Activated T-helper 2 cell treated with anti-CD3 and anti-CD28 coated beads, Interferon-gamma antibody, Interleukin-2, Interleukin-4, amounts not matched to agents 10 μg/mL and 5 μg/mL and 100 μg/mL, durations not matched to agents 14 hours and 24 hours and 36 hours (primary cell): ENCODE measurements at regions not wholly inside any gene's neighbourhood (a gene's known extent, or its start where the extent isn't known, plus 50 kb on each side); places are given as distances from the start of the nearest gene placed in this dataset.

Source experiments
- DNase-seq: peaks from one replicate; pipeline ENCODE4 v3.0.0; 2021; ENCODE audit warnings: low spot score
- H3K27ac Mint-ChIP-seq: one replicate; pipeline ENCODE4 v1.8.0; 2021; ENCODE audit warnings: mixed read lengths
- H3K27me3 Mint-ChIP-seq: one replicate; pipeline ENCODE4 v1.8.0; 2021; ENCODE audit warnings: low read depth, mixed read lengths
- H3K36me3 Mint-ChIP-seq: one replicate; pipeline ENCODE4 v1.8.0; 2021; ENCODE audit warnings: low read depth, mixed read lengths
- H3K4me1 Mint-ChIP-seq: one replicate; pipeline ENCODE4 v1.8.0; 2021; ENCODE audit warnings: low read depth, mixed read lengths
- H3K4me3 Mint-ChIP-seq: one replicate; pipeline ENCODE4 v1.8.0; 2021; ENCODE audit warnings: low read depth, mild to moderate bottlenecking, moderate library complexity, mixed read lengths
- H3K9me3 Mint-ChIP-seq: one replicate; pipeline ENCODE4 v1.8.0; 2021; ENCODE audit warnings: mixed read lengths
- intact Hi-C: fragments of 100-400 bp; cut with micrococcal nuclease; formaldehyde crosslinking; loops from one replicate; pipeline ENCODE4 v1.15.1; 2023

- H3K27me3 Mint-ChIP-seq = no peaks in the 10 kb centered on the region
- no peak for DNase-seq
- intact Hi-C loops = no loop called here
Observed at GRCh38 chr21:38993561-38993960, 187.8 kb downstream of the ETS2 start.

GRCh38 chr21:38992737-38993136 lies 187.0 kb downstream of the ETS2 start:
- DNase-seq = no peak
- Mint-ChIP-seq H3K4me1 (peaks cover 33% of the 10 kb centered on the region), H3K27me3 (no peaks in the 10 kb centered on the region), H3K9me3 (no peaks in the 10 kb centered on the region), H3K4me3 (no peak overlapping the region), H3K36me3 (peaks cover 3% of the 10 kb centered on the region), H3K27ac (no peak overlapping the region)
- intact Hi-C loops = no loop called here

More at GRCh38 chr21:38993561-38993960, 187.8 kb downstream of the ETS2 start:
- Mint-ChIP-seq H3K36me3 (peaks cover 3% of the 10 kb centered on the region), H3K27ac (no peak overlapping the region), H3K9me3 (no peaks in the 10 kb centered on the region), H3K4me1 (peaks cover 33% of the 10 kb centered on the region), H3K4me3 (no peak overlapping the region)

GRCh38 chr21:38990424-38990794 lies 184.7 kb downstream of the ETS2 start:
- Mint-ChIP-seq H3K27me3 (no peaks in the 10 kb centered on the region), H3K27ac (no peak overlapping the region), H3K9me3 (no peaks in the 10 kb centered on the region), H3K4me1 (peaks cover 41% of the 10 kb centered on the region), H3K4me3 (no peak overlapping the region), H3K36me3 (peaks cover 2% of the 10 kb centered on the region)
- intact Hi-C loops = no loop called here
- no peak for DNase-seq

DNA sequence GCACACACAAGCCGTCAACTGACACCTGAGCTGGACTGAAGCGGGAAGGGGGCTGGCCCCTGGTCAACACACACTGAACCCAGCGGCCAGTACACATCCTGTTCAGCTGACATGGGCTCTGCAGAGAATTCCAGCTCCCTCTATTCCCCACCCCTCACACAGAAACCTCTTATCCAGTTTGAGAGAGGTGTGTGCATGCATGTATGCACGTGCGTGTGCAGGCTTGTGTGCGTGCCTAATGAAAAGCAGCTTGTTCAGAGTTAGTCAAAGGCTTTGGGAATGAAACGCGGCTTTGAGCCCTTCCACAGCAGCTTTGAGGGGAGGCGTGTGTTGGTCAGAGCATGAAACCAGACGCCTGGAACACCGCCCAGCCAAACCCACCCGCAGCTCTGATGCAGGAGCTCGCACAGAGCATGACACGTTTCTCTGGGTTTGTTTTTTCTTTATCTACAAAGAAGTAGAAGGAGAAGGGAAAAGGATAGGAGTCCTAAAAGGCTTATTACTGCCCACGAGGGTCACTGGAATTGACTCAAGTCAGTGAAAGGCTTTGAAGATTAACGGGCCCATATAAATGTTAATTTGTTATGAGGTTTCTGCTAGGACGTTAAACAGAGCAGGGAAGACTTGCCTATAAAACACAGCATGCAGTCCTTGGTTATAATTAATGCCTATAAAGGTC lies 184.2 kb downstream of the ETS2 start:
- no peaks in the 10 kb centered on the region for H3K9me3 Mint-ChIP-seq
- peaks cover 2% of the 10 kb centered on the region for H3K36me3 Mint-ChIP-seq
- H3K4me1 Mint-ChIP-seq = peaks cover 45% of the 10 kb centered on the region
- no peaks in the 10 kb centered on the region for H3K27me3 Mint-ChIP-seq
- no peak overlapping the region for H3K4me3 Mint-ChIP-seq
- intact Hi-C loops = loop anchor here (10.0 kb wide), 1 partner anchor 135 kb away; no protein-coding TSS in a partner anchor
- no peak for DNase-seq
- H3K27ac Mint-ChIP-seq = no peak overlapping the region

- intact Hi-C loops = loop anchor here (10.0 kb wide), 1 partner anchor 135 kb away; no protein-coding TSS in a partner anchor
- no peak overlapping the region for H3K27ac Mint-ChIP-seq
- DNase-seq = no peak
- peaks cover 50% of the 10 kb centered on the region for H3K4me1 Mint-ChIP-seq
- H3K4me3 Mint-ChIP-seq = no peak overlapping the region
- peaks cover 2% of the 10 kb centered on the region for H3K36me3 Mint-ChIP-seq
- no peaks in the 10 kb centered on the region for H3K27me3 Mint-ChIP-seq
- no peaks in the 10 kb centered on the region for H3K9me3 Mint-ChIP-seq
Observed at GRCh38 chr21:38989379-38989744, 183.6 kb downstream of the ETS2 start.

- H3K27me3 Mint-ChIP-seq = no peaks in the 10 kb centered on the region
- no peak overlapping the region for H3K4me3 Mint-ChIP-seq
- no peak for DNase-seq
- peaks cover 3% of the 10 kb centered on the region for H3K36me3 Mint-ChIP-seq
- intact Hi-C loops = loop anchor here (10.0 kb wide), 1 partner anchor 136 kb away; no protein-coding TSS in a partner anchor
- no peak overlapping the region for H3K27ac Mint-ChIP-seq
- no peaks in the 10 kb centered on the region for H3K9me3 Mint-ChIP-seq
- H3K4me1 Mint-ChIP-seq = peaks cover 57% of the 10 kb centered on the region
Observed at GRCh38 chr21:38988509-38989378, 183.0 kb downstream of the ETS2 start.

GRCh38 chr21:38987633-38988508 lies 182.1 kb downstream of the ETS2 start:
- H3K4me3 Mint-ChIP-seq = no peak overlapping the region

DNA sequence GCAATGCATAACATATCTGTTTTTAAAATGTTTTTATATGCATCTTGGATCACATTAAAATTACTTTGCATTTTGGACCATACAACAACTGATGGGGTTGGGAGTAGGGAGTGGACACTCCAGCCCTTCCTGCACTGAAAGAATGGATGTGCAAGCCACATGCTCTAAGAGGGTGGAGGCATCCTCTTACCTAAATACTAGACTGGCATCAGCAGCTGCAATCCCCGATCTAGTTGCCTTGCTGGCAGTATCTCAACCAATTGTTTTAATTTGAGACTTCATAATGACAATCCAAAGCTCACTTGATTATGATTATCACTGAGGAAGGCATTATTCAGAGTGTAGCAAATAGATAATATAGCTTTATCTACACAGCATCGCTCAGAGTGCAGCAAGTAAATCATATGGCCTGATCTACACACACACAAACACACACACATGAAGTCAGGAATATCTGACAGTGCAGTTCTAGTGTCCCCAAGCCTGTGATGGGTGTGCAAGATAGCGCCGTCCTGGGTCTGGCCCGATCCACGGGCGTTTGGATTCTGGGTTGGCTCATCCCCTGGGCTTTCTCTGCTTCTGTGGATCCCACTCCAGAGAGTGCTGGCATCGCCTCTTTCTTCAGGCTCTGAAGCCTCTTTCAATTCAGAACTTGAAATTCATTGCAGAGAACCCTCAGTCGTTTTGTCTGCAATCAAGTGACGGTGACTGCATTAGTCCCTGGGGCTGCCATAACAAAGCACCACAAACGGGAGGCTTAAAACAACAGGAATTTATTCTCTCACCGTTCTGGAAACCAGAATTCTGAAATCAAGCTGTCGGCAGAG lies 181.3 kb downstream of the ETS2 start:
- Mint-ChIP-seq H3K9me3 (peaks cover 4% of the 10 kb centered on the region), H3K36me3 (peaks cover 6% of the 10 kb centered on the region), H3K4me3 (no peak overlapping the region), H3K27ac (peak overlapping the region; percentile 28), H3K4me1 (peaks cover 55% of the 10 kb centered on the region), H3K27me3 (no peaks in the 10 kb centered on the region)
- intact Hi-C loops = loop anchor here (10.0 kb wide), 1 partner anchor 138 kb away; no protein-coding TSS in a partner anchor
- no peak for DNase-seq

More at GRCh38 chr21:38987633-38988508, 182.1 kb downstream of the ETS2 start:
- H3K27me3 Mint-ChIP-seq = no peaks in the 10 kb centered on the region
- peaks cover 6% of the 10 kb centered on the region for H3K36me3 Mint-ChIP-seq
- H3K9me3 Mint-ChIP-seq = peaks cover 4% of the 10 kb centered on the region
- H3K27ac Mint-ChIP-seq = no peak overlapping the region
- intact Hi-C loops = loop anchor here (10.0 kb wide), 1 partner anchor 137 kb away; no protein-coding TSS in a partner anchor
- DNase-seq = no peak
- peaks cover 58% of the 10 kb centered on the region for H3K4me1 Mint-ChIP-seq

DNA sequence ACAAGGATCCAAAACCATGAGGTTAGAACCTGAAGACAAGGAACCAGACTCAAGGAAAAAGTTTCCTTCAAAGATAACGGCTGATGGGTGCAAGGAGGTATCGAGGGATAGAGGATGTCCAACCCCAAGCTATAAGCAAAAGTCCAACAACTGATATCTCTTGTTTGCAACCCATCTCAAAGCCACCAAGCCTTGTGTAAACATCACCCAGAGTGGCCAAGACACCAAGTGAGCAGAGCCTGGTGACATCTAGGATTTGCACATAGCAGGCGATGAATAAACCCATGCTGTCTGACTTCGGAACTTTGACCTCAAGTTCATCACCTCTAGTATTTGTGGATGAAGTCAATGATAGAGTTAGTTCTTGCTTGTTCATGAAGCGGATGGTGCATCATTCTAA lies 180.7 kb downstream of the ETS2 start:
- peak overlapping the region; percentile 97 for H3K27ac Mint-ChIP-seq
- peaks cover 4% of the 10 kb centered on the region for H3K9me3 Mint-ChIP-seq
- no peak overlapping the region for H3K4me3 Mint-ChIP-seq
- H3K36me3 Mint-ChIP-seq = peaks cover 6% of the 10 kb centered on the region
- H3K4me1 Mint-ChIP-seq = peaks cover 61% of the 10 kb centered on the region
- intact Hi-C loops = loop anchor here (10.0 kb wide), 1 partner anchor 138 kb away; no protein-coding TSS in a partner anchor
- DNase-seq = no peak
- H3K27me3 Mint-ChIP-seq = no peaks in the 10 kb centered on the region

DNA sequence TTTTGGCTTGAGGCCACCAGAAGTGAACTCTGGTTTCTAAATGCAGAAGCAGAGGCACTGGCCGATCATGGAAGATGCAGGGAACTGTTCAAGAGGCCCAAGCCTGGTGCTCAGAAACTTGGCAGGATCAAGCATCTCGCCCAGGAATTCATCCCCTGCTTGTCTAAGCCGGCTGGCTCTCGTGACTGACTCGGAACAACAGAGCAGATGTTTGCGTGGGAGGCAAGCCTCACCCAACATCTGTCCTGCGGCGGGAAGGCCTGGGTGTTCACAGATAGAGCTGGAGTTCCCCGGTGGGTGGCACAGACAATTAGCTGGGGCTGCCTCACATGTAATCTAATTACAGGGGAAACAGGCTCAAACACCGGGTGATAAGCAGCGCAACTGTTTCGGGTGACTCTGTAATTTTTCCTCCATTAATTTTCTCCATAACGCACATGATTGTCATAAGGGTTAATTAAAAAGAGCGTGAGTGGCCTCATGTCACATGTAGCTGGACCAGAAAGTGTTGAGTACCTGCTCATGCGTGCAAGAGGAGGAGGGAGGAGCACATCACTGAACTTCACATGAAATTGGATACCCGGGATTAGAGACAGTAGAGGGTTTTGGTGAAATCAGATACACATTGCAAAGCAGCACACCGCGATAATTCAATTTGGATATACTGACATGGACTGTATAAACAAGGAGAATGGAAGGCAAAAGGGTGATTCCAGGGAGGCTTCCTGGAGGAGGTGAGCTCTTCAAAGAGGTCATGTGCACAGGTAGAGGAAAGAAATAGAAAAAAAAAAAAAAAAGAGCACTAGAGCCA lies 180.0 kb downstream of the ETS2 start:
- peak overlapping the region; percentile 97 for H3K27ac Mint-ChIP-seq
- intact Hi-C loops = loop anchor here (1.0 to 10.0 kb wide), 7 partner anchors 19 to 218 kb away; no protein-coding TSS in a partner anchor
- no peaks in the 10 kb centered on the region for H3K27me3 Mint-ChIP-seq
- DNase-seq = peak; percentile 72
- H3K36me3 Mint-ChIP-seq = peaks cover 6% of the 10 kb centered on the region
- H3K9me3 Mint-ChIP-seq = peaks cover 4% of the 10 kb centered on the region
- peaks cover 67% of the 10 kb centered on the region for H3K4me1 Mint-ChIP-seq
- H3K4me3 Mint-ChIP-seq = peak overlapping the region; percentile 65

DNA sequence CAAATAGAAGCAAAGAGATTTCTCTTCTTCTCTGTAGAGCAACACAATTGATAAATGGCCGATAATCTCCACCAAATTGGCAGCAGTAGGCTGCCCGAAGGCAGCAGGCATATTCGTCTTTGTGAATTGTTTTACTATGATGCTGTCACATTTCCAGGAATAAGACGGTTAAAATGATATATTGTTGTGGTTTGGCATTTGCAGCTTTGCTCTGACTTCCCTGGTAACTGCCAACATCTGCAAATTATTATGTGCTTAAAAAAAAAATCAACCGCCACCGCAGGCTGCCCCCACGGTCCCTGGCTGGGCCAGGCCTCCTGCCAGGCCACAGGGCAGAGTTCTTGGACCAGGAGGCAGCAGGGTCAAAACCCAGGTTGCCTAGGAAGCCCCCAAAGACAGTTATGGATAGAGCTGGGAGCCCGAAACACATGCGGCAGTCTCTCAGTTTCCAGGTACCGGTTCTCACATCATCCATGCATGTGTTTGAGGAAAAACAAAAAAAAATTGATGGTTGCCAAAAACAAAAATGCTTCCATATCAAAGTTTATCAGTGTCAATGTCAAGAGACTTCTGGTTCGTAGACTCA lies 179.3 kb downstream of the ETS2 start:
- intact Hi-C loops = loop anchor here (1.0 to 10.0 kb wide), 7 partner anchors 19 to 218 kb away; no protein-coding TSS in a partner anchor
- H3K9me3 Mint-ChIP-seq = peaks cover 4% of the 10 kb centered on the region
- no peaks in the 10 kb centered on the region for H3K27me3 Mint-ChIP-seq
- H3K4me3 Mint-ChIP-seq = peak overlapping the region; percentile 65
- H3K36me3 Mint-ChIP-seq = peaks cover 6% of the 10 kb centered on the region
- peak; percentile 46 for DNase-seq
- H3K27ac Mint-ChIP-seq = peak overlapping the region; percentile 97
- peaks cover 72% of the 10 kb centered on the region for H3K4me1 Mint-ChIP-seq
